NCI-H128 (cell line): ENCODE measurements at regions not wholly inside any gene's neighbourhood (a gene's known extent, or its start where the extent isn't known, plus 50 kb on each side); places are given as distances from the start of the nearest gene placed in this dataset.
"Not testable (repeated sequence)": the region's sequence is repeated elsewhere in the genome, so short reads cannot be mapped to it uniquely, and the experiment has no call there.

ENCODE experiments used
- DNase-seq: peaks from one replicate; lab custom pipeline; 2025; ENCODE audit not compliant: unreplicated experiment; lab: John Stamatoyannopoulos, UW

GRCh38 chr3:36063992-36064391 is 316.3 kb upstream of the STAC start:
- no peak for DNase-seq

GRCh38 chr3:36065321-36065720 is 315.0 kb upstream of the STAC start:
- no peak for DNase-seq

GRCh38 chr3:36075491-36075890 is 304.8 kb upstream of the STAC start:
- no peak for DNase-seq

- no peak for DNase-seq
Measured at GRCh38 chr3:36077320-36077719, 303.0 kb upstream of the STAC start.

GRCh38 chr3:36082958-36083357 is 297.3 kb upstream of the STAC start:
- DNase-seq, result not testable (repeated sequence)

GRCh38 chr3:36095238-36095637 is 285.1 kb upstream of the STAC start:
- DNase-seq, result no peak

- no peak for DNase-seq
Measured at GRCh38 chr3:36097209-36097608, 283.1 kb upstream of the STAC start.

GRCh38 chr3:36114353-36114752 is 266.0 kb upstream of the STAC start:
- DNase-seq, result no peak

- DNase-seq, result no peak
Measured at GRCh38 chr3:36124118-36124796, 256.0 kb upstream of the STAC start.

- DNase-seq, result no peak
Measured at GRCh38 chr3:36132214-36132613, 248.1 kb upstream of the STAC start.

- DNase-seq, result no peak
Measured at GRCh38 chr3:36135863-36136262, 244.4 kb upstream of the STAC start.

- DNase-seq, result no peak
Measured at GRCh38 chr3:36142746-36143145, 237.6 kb upstream of the STAC start.

GRCh38 chr3:36146404-36146803 is 233.9 kb upstream of the STAC start:
- no peak for DNase-seq

- no peak for DNase-seq
Measured at GRCh38 chr3:36147934-36148558, 232.3 kb upstream of the STAC start.

GRCh38 chr3:36149447-36149865 is 230.8 kb upstream of the STAC start:
- DNase-seq, result no peak

- DNase-seq, result no peak
Measured at GRCh38 chr3:36155515-36155914, 224.8 kb upstream of the STAC start.

GRCh38 chr3:36164400-36164799 is 215.9 kb upstream of the STAC start:
- DNase-seq, result no peak

GRCh38 chr3:36165509-36166290 is 214.6 kb upstream of the STAC start:
- no peak for DNase-seq

- DNase-seq, result no peak
Measured at GRCh38 chr3:36166477-36166876, 213.8 kb upstream of the STAC start.

GRCh38 chr3:36172699-36173098 is 207.6 kb upstream of the STAC start:
- no peak for DNase-seq

- no peak for DNase-seq
Measured at GRCh38 chr3:36175113-36175812, 205.0 kb upstream of the STAC start.
